ENCODE measurements at regions not wholly inside any gene's neighbourhood (a gene's known extent, or its start where the extent isn't known, plus 50 kb on each side); places are given as distances from the start of the nearest gene placed in this dataset.

- DNase-seq (ENCODE audit: low read depth in 3 of 3, low spot score in 2 of 3), result no peak
These were observed 208.9 kb upstream of the HDAC4 start for GRCh38 chr2:239609607-239610310.

- no peak for DNase-seq (ENCODE audit: low read depth in 3 of 3, low spot score in 2 of 3)
These were observed 208.3 kb upstream of the HDAC4 start for GRCh38 chr2:239609162-239609561.

- DNase-seq (ENCODE audit: low read depth in 3 of 3, low spot score in 2 of 3), result no peak
These were observed 207.9 kb upstream of the HDAC4 start for GRCh38 chr2:239608723-239609122.

GRCh38 chr2:239608260-239608659 is 207.4 kb upstream of the HDAC4 start:
- no peak for DNase-seq (ENCODE audit: low read depth in 3 of 3, low spot score in 2 of 3)

GRCh38 chr2:239607517-239608191 is 206.8 kb upstream of the HDAC4 start:
- DNase-seq (ENCODE audit: low read depth in 3 of 3, low spot score in 2 of 3), result peak in 2 of 3 donors; percentile 7 to 24

- DNase-seq (ENCODE audit: low read depth in 3 of 3, low spot score in 2 of 3), result no peak
These were observed 206.1 kb upstream of the HDAC4 start for GRCh38 chr2:239606741-239607516.

GRCh38 chr2:239605976-239606375 is 205.2 kb upstream of the HDAC4 start:
- no peak for DNase-seq (ENCODE audit: low read depth in 3 of 3, low spot score in 2 of 3)

- no peak for DNase-seq (ENCODE audit: low read depth in 3 of 3, low spot score in 2 of 3)
These were observed 204.6 kb upstream of the HDAC4 start for GRCh38 chr2:239605409-239605808.

- no peak for DNase-seq (ENCODE audit: low read depth in 3 of 3, low spot score in 2 of 3)
These were observed 204.0 kb upstream of the HDAC4 start for GRCh38 chr2:239604861-239605260.

GRCh38 chr2:239603411-239604356 is 202.9 kb upstream of the HDAC4 start:
- no peak for DNase-seq (ENCODE audit: low read depth in 3 of 3, low spot score in 2 of 3)

- DNase-seq (ENCODE audit: low read depth in 3 of 3, low spot score in 2 of 3), result no peak
These were observed 201.8 kb upstream of the HDAC4 start for GRCh38 chr2:239602290-239603282.

- DNase-seq (ENCODE audit: low read depth in 3 of 3, low spot score in 2 of 3), result no peak
These were observed 201.1 kb upstream of the HDAC4 start for GRCh38 chr2:239601880-239602279.

GRCh38 chr2:239601201-239601851 is 200.5 kb upstream of the HDAC4 start:
- no peak for DNase-seq (ENCODE audit: low read depth in 3 of 3, low spot score in 2 of 3)

GRCh38 chr2:239600650-239601049 is 199.8 kb upstream of the HDAC4 start:
- no peak for DNase-seq (ENCODE audit: low read depth in 3 of 3, low spot score in 2 of 3)

GRCh38 chr2:239600001-239600593 is 199.3 kb upstream of the HDAC4 start:
- no peak for DNase-seq (ENCODE audit: low read depth in 3 of 3, low spot score in 2 of 3)

GRCh38 chr2:239599299-239599698 is 198.5 kb upstream of the HDAC4 start:
- no peak for DNase-seq (ENCODE audit: low read depth in 3 of 3, low spot score in 2 of 3)

GRCh38 chr2:239598732-239599090 is 197.9 kb upstream of the HDAC4 start:
- DNase-seq (ENCODE audit: low read depth in 3 of 3, low spot score in 2 of 3), result no peak

- no peak for DNase-seq (ENCODE audit: low read depth in 3 of 3, low spot score in 2 of 3)
These were observed 197.4 kb upstream of the HDAC4 start for GRCh38 chr2:239598011-239598731.

Data from right renal cortex interstitium (tissue), 3 donors.